ENCODE measurements at regions not wholly inside any gene's neighbourhood (a gene's known extent, or its start where the extent isn't known, plus 50 kb on each side); places are given as distances from the start of the nearest gene placed in this dataset.
"Not testable (repeated sequence)": the region's sequence is repeated elsewhere in the genome, so short reads cannot be mapped to it uniquely, and the experiment has no call there.

DNA sequence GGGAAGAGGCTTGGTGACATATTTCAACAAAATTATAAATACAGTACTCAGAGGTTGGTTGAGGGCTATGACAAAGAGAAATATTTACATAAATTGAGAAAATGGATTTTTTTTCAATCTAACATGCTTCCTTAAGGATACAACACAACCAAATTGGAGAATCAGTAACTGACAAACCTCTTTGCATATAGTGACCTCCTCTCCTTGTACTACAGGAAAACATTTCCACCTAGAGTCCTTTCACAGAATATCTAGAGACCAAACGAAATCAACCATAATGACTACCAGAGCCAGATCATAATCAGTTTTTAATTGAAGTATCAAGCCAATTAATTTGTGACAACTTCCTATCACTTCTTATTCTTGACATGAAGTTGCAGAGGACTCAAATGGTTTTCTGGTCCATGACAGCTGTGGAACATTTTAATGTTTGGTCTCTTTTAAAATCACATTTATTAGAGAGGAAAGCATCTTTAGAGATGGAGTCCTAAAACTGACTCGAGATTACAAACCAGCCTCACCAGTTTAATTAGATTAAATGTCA is 1636.5 kb upstream of the C9orf72 start:
- no peak for DNase-seq

- DNase-seq, result no peak
These were observed 1637.8 kb upstream of the C9orf72 start for GRCh38 chr9:29211003-29211579.

DNA sequence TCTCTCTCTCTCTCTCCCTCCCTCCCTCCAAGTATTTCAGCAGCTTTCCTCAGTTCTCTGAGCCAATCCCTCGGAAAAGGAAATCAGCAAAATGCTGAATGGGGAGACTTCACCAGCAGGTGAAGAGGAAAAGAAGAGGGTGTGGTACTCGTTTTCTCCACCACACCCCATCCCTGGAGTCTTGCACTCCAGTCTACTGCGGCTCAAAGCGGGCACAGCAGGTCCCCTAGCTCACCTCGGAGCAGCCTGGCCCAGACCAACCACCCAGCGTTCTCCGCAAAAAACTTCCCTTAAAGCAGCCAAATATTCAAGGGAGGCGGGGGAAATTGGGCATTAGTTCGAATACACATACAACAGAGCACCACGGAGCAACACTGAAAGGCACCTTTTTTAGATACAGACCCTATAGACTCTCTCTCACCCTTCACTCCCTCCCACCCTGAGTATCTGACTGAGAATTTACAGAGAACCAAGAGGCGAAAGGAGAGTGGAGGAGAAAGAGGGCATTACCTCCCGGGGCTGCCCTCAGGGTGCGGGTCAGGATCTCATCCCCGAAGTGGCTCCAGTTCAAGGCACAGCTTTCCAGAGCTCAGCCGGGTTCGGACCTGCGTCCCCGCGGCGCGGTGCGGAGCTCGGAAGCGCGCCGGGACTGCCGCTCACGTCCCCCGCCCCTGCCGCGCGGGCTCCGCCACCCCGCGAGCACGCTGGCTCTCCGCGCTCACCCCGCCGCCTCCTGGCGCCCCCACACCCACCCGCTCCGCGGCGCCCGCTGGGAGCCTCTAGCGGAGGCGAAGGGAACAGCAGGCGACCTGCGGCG is 1638.5 kb upstream of the C9orf72 start:
- no peak for DNase-seq

DNA sequence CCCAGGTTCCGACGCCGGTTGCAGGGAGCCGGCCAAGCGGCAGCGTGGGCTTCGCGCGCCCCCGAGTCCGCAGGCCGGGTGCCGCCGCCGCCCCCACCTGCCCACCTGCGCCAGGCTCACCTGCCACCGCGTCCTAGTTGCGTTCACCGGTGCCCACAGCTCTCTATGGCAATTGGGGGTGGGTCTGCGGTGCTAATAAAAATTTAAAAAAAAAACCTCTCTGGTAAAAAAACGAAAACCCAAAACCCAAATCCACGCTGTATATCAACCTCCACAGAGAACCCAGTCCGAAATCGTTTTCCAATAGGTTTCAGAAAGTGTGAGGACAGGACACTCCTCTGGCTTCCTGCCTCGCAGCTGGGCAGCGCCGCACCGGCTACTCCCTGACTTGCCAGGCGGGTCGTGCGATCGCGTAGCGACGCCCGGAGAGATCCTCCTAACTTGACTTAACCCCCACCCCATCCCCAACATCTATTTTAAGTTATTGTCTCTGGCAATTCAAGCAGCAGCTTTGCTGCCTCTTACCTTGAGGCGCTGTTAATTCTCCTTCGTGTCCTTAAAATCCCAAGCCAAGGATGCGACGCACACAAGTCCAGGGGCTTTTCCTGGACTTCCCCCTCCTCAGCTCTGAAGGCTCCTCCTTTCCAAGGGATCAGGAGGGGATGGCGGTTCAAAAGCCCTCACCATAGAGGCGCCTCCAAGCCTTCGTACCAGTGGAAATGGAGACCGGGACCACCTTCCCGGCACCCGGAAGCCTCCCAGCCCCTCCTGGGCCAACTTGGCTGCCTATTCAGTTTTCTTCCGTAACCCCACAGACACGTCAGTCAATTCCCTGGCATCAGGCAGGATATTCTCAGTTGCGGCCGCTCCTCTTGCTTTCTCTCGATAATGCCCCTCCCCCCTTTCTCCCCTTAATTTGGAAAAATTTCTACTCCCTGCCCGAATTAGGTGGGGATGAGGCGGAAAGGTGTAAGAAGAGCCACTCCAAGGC is 1639.4 kb upstream of the C9orf72 start:
- no peak for DNase-seq

- DNase-seq, result no peak
These were observed 1640.3 kb upstream of the C9orf72 start, which contains the start of gene LINGO2 for GRCh38 chr9:29213417-29214153. Gene LINGO2, minus strand, starts transcription at chr9:29213601.

GRCh38 chr9:29214154-29214689 is 1640.9 kb upstream of the C9orf72 start:
- no peak for DNase-seq

DNA sequence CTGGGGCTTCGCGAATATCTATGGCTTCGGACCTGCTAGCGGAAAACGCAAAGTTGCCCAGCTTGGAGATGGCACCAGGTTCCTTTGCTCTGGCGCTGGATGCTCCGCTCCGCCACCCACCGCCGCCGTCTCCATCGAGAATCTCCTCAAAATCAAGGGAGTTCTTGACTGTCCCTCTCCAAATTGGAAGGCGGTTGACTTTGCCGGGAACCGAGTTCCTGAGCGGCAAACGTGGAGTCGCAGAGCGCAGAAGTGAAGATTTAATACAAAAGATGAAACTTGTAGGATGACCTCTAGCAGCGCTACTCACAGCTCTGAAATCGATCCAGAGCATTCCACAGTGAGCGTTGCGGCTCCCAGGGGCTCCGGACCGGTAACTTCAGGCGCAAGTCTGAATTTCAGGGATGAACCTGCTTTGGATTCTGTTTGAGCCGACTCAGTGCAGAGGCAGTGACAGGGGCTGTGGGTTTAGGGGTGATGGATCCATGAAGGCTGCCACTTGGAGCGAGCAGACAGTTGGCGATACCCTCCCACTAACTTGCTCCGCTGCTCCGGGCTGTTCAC is 1641.5 kb upstream of the C9orf72 start:
- DNase-seq, result no peak

DNA sequence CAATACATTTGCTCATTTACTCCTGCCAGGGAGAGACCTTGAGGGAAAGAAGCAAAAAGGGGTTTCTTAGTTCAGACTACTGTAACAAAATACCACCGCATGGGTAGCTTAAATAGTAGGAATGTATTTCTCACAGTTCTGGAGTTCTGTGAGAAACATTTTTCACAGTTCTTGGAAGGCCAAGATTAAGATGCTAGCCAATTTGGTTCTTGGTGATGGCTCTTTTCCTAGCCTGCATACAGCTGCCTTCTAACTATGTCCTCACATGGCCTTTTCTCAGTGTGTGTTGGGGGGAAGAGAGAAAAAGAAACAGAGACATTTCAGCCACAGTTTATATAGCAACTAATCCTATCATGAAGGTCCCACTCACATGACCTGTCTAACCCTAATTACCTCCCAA is 1644.7 kb upstream of the C9orf72 start:
- no peak for DNase-seq

DNA sequence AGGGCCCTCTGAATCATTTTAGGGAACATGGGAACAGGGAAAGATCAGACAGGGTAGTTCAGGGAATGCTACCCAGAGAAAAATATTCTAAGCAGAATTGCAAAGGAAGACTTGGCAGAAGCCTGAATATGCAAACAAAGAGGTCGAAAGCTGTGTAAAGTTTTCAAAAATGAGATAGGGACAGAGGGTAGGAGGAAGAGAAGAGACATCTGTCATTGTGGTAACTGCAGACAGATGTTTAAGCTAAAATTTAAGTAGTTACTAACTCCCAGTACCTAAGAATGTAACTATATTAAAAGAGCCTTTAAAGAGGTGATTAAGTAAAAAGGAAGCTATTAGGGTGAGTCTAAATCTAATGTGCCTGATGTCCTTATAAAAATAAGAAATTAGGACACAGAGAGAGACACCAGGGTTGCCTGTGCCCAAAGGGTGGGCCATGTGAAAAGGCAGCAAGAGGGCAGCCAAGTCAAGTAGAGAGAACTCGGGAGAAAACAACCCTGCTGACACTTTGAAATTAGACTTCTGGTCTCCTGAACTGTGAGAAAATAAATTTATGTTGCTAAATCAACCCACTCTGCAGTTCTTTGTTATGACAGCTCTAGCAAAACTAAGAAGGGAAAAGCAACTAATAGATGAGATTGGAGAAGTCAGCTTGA is 1647.4 kb upstream of the C9orf72 start:
- DNase-seq, result no peak

- no peak for DNase-seq
These were observed 1655.3 kb upstream of the C9orf72 start for GRCh38 chr9:29228558-29228957.

DNA sequence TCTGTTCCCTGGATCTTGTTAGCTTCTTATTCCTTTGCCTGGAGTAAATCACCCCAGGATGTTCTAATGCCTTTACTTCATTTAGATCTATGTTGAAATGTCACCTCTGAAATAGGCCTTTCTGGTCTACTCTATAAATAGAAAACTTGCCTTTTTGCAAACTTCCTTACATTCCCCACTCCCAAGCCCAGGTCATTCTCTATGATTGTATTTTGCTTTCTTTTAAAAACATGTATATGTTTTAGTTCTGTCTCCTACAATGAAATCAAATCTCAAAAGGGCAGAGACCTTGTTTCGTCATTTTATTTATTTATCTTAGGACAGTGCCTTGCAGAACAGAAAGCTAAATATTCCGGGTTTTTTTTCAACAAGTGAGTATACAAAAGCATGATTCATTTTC is 1657.7 kb upstream of the C9orf72 start:
- DNase-seq, result no peak

DNA sequence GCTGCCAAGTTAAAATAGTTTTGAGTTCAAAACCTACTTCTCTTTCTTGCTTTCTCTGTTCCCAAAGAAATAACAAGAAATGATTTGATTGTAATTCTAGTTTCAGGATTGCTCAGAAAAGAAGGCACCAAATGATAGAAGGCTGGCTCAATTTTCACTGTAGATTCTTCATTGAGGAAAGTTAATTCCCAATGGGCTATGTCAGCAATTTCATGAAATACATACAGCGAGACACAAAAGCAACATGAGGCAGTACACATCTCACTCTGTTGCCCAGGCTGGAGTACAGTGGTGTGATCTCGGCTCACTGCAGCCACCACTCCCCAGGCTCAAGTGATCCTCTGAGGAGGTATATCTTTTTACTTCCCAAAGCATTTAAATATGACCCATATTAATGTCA is 1659.9 kb upstream of the C9orf72 start:
- DNase-seq, result no peak

- no peak for DNase-seq
These were observed 1668.0 kb upstream of the C9orf72 start for GRCh38 chr9:29241320-29241719.

DNA sequence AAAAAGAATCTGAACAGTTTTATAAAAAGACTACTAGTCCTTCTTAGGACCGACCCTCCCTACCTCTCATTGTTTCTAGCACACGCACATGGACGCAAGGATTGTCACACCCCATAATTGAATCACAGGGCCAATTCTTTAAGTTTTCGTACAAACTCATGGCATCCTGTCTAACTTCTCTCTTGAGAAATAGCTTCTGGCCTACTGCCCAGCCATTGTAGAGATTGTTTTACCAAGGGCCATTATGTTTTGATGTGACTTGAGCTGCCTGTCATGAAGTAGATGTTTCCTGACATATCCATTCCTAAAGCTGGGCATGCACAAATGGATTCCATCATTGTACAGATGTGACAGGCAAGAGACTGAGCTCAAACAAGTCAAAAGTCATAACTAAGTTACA is 1672.1 kb upstream of the C9orf72 start:
- DNase-seq, result no peak

GRCh38 chr9:29270400-29270799 is 1697.1 kb upstream of the C9orf72 start:
- DNase-seq, result not testable (repeated sequence)

DNA sequence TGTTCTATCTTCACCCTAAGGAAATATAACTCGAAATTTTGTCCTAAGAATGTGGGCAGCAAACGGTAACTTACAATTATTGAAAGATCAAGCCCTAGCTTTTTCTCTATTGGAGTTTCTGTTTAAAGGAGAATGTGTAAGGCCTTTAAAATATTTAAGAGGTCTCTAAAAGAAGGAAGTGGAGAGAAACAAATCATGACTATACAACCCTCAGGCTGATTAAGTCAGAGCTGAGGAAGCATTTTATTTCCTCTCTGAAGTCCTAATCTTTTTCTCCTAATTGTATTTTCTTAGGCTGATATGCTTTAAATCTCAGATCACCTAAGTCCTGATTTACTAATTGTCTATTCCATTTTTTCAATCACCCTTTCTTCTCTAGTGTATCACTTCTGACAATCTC is 1708.8 kb upstream of the C9orf72 start:
- no peak for DNase-seq

GRCh38 chr9:29285818-29286217 is 1712.5 kb upstream of the C9orf72 start:
- no peak for DNase-seq

GRCh38 chr9:29289365-29289764 is 1716.1 kb upstream of the C9orf72 start:
- no peak for DNase-seq

GRCh38 chr9:29290516-29290915 is 1717.2 kb upstream of the C9orf72 start:
- no peak for DNase-seq

GRCh38 chr9:29297592-29297991 is 1724.3 kb upstream of the C9orf72 start:
- no peak for DNase-seq

GRCh38 chr9:29311221-29311620 is 1737.9 kb upstream of the C9orf72 start:
- DNase-seq, result no peak

Data from CD4-positive, alpha-beta T cell treated with Interleukin-15 for 1 hour (primary cell).